LNCAP (cell line): ENCODE measurements at regions not wholly inside any gene's neighbourhood (a gene's known extent, or its start where the extent isn't known, plus 50 kb on each side); places are given as distances from the start of the nearest gene placed in this dataset.

Source experiments
- TF ChIP-seq, protein P1 (sequence below): fragments of 450-650 bp; IDR thresholded peaks from 2 replicates; pipeline ENCODE4 v1.5.1; 2017; ENCODE audit warnings: mild to moderate bottlenecking

- TF ChIP-seq, protein P1, sequence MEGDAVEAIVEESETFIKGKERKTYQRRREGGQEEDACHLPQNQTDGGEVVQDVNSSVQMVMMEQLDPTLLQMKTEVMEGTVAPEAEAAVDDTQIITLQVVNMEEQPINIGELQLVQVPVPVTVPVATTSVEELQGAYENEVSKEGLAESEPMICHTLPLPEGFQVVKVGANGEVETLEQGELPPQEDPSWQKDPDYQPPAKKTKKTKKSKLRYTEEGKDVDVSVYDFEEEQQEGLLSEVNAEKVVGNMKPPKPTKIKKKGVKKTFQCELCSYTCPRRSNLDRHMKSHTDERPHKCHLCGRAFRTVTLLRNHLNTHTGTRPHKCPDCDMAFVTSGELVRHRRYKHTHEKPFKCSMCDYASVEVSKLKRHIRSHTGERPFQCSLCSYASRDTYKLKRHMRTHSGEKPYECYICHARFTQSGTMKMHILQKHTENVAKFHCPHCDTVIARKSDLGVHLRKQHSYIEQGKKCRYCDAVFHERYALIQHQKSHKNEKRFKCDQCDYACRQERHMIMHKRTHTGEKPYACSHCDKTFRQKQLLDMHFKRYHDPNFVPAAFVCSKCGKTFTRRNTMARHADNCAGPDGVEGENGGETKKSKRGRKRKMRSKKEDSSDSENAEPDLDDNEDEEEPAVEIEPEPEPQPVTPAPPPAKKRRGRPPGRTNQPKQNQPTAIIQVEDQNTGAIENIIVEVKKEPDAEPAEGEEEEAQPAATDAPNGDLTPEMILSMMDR: no peak
These were observed 562.5 kb downstream of the LMO7 start for GRCh38 chr13:76198568-76199163.

- TF ChIP-seq, protein P1: no peak
These were observed 553.9 kb downstream of the LMO7 start for GRCh38 chr13:76189882-76190519.

DNA sequence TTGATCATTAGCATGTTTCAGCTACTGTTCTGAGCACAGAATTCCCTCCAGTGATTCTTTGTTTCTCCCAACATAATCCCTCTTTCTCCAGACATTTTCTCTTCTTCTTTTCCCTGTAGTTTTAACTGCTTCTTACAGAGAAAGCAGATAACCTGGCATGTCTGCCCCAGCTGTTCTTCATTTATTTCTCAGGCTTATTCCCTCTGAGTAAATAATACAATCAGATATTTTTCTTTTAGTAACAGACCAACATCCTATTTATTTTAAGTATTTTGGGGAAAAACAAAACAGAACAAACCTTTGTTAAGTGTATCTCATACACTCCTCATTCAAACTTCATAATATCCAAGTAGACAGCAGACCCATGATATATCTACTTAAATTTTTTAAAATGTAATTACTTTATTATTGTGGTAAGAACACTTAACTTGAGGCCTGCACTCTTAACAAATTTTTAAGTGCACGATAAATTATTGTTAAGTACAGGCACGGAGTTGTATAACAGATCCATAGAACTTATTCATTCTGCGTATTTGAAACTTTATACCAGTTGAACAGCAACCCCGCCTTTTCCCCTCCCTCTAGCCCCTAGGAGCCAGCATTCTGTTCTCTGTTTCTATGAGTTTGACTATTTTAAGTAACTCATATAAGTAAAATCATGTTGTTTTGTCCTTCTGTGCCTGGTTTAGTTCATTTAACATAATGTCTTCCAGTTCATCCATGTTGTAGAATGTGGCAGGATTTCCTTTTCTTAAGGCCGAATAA lies 540.0 kb downstream of the LMO7 start:
- TF ChIP-seq, protein P1: no peak

DNA sequence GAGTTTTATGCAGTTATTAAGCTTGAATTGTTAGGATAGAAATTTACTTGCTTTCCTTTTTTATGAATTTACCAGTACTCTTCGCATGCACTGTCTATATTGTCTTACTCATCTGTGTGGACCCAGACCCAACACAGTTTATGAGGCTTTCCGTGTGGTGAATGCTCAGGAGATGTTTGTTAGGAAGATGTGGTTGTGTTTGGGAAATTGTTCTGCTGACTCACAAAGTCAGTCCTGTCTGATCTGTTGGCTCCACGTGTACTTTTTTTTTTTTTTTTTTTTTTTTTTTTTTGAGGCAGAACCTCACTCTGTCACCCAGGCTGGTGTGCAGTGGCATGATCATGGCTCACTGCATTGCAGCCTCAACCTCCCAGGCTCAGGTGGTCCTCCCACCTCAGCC lies 532.5 kb downstream of the LMO7 start:
- TF ChIP-seq, protein P1: no peak

DNA sequence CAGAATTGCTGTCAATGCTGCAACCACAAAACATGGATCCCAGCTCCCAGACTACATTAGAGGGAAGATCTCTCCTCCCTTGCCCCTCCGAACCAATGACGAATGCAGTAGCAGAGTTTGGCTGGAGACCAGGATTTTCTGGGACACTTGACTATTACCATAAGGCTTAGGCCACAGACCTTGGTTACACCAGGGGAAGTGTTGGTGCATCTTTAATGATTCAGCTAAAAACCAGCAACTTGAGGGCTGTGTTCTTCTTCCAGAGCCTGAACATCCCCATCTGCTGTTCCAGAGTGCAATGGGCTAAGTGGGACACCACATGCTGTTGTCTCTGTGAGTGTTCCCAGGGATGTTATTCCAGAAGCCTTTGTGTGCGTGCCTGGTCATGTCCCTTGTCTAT lies 528.2 kb downstream of the LMO7 start:
- TF ChIP-seq, protein P1: no peak

- TF ChIP-seq, protein P1: no peak
These were observed 527.6 kb downstream of the LMO7 start for GRCh38 chr13:76163761-76164160.

GRCh38 chr13:76160961-76161925 lies 525.1 kb downstream of the LMO7 start:
- TF ChIP-seq, protein P1: no peak
